Endothelial cell of hepatic sinusoid (primary cell): ENCODE measurements at regions not wholly inside any gene's neighbourhood (a gene's known extent, or its start where the extent isn't known, plus 50 kb on each side); places are given as distances from the start of the nearest gene placed in this dataset.
"Not testable (repeated sequence)": the region's sequence is repeated elsewhere in the genome, so short reads cannot be mapped to it uniquely, and the experiment has no call there.

Experiments used
- in situ Hi-C: cut with HindIII; loops from 2 replicates; pipeline ENCODE4 v1.10.0; 2017; ENCODE audit warnings: low sequenced_read_pairs

GRCh38 chr18:21928925-21929324, 188.3 kb downstream of the MIB1 start:
- in situ Hi-C loops, result no loop called here

GRCh38 chr18:21930177-21930576, 189.6 kb downstream of the MIB1 start:
- in situ Hi-C loops, result no loop called here

- in situ Hi-C loops, result no loop called here
These were observed 193.6 kb downstream of the MIB1 start for GRCh38 chr18:21933931-21934765.

GRCh38 chr18:21934766-21935015, 194.1 kb downstream of the MIB1 start:
- in situ Hi-C loops, result no loop called here

- in situ Hi-C loops, result no loop called here
These were observed 202.9 kb downstream of the MIB1 start for GRCh38 chr18:21943456-21943855.

GRCh38 chr18:21949326-21950015, 208.9 kb downstream of the MIB1 start:
- in situ Hi-C loops, result no loop called here

GRCh38 chr18:21955757-21956652, 213.4 kb upstream of the GATA6 start:
- in situ Hi-C loops, result no loop called here

- in situ Hi-C loops, result no loop called here
These were observed 211.1 kb upstream of the GATA6 start for GRCh38 chr18:21958263-21958662.

- in situ Hi-C loops, result no loop called here
These were observed 210.5 kb upstream of the GATA6 start for GRCh38 chr18:21958707-21959450.

- in situ Hi-C loops, result no loop called here
These were observed 209.2 kb upstream of the GATA6 start for GRCh38 chr18:21960189-21960588.

GRCh38 chr18:21963336-21963735, 206.1 kb upstream of the GATA6 start:
- in situ Hi-C loops, result no loop called here

- in situ Hi-C loops, result no loop called here
These were observed 201.1 kb upstream of the GATA6 start for GRCh38 chr18:21968338-21968737.

- in situ Hi-C loops, result no loop called here
These were observed 197.1 kb upstream of the GATA6 start for GRCh38 chr18:21972281-21972680.

- in situ Hi-C loops, result not testable (repeated sequence)
These were observed 193.4 kb upstream of the GATA6 start for GRCh38 chr18:21975954-21976353.

GRCh38 chr18:21978546-21979170, 190.7 kb upstream of the GATA6 start:
- in situ Hi-C loops, result no loop called here

GRCh38 chr18:21979171-21979560, 190.2 kb upstream of the GATA6 start:
- in situ Hi-C loops, result no loop called here

- in situ Hi-C loops, result loop anchor here (5.0 kb wide), 1 partner anchor 83 kb away; no protein-coding TSS in a partner anchor
These were observed 189.6 kb upstream of the GATA6 start for GRCh38 chr18:21979759-21980158.

- in situ Hi-C loops, result loop anchor here (5.0 kb wide), 1 partner anchor 82 kb away; no protein-coding TSS in a partner anchor
These were observed 188.6 kb upstream of the GATA6 start for GRCh38 chr18:21980744-21981143.

- in situ Hi-C loops, result loop anchor here (5.0 kb wide), 1 partner anchor 81 kb away; no protein-coding TSS in a partner anchor
These were observed 187.9 kb upstream of the GATA6 start for GRCh38 chr18:21981489-21981888.

GRCh38 chr18:21991081-21991534, 178.3 kb upstream of the GATA6 start:
- in situ Hi-C loops, result no loop called here
